HG03457 (cell line): ENCODE measurements at regions not wholly inside any gene's neighbourhood (a gene's known extent, or its start where the extent isn't known, plus 50 kb on each side); places are given as distances from the start of the nearest gene placed in this dataset.

Source experiments
- ATAC-seq: cut with Tn5 transposase; IDR thresholded peaks from one replicate; pipeline ENCODE4 v1.9.1; 2021; ENCODE audit warnings: moderate number of reproducible peaks; ENCODE audit not compliant: unreplicated experiment

DNA sequence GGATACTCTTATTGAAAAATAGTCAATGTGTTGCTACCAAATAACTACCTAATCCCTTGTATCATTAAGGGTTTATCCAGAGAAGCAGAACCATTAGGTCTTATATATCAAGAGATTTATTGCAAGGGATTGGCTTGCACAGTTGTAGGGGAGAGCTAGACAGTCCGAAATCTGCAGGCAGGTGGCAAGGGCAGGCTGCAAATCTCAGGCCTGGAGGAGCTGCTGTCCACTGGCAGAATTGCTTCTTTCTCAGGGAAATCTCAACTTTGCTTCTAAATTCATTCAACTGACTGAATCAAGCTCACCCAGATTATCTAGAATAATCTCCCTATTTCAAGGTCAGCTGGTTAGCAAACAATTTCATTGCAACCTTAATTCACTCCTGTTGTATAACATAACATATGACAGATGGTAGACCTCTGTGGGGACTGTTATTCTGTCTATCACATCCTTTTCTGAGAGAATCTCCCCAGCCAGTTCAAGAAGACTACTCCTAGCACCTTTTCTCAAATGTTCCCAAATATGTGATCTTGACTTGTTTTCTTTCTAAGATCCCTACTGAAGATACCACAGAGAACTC is 194.2 kb downstream of the NHLRC3 start:
- no peak for ATAC-seq

DNA sequence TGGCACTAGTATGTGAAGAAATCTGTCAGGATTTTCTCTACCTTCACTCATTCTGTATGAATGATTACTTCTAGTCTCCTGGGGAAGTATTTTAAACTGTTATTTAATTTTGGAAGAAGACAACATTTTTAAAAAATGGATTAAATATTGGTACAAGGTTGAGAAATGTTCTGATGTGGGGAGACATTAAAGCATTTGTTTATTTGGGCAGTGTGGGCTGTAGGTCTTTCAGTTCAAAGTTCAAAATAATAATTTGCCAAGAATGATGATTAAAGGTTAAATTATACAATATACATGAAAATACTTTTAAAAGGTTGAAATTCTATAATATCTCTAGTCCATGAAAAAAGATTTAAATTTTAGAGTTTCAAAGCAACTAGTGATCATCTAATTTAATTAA is 194.7 kb downstream of the NHLRC3 start:
- no peak for ATAC-seq

DNA sequence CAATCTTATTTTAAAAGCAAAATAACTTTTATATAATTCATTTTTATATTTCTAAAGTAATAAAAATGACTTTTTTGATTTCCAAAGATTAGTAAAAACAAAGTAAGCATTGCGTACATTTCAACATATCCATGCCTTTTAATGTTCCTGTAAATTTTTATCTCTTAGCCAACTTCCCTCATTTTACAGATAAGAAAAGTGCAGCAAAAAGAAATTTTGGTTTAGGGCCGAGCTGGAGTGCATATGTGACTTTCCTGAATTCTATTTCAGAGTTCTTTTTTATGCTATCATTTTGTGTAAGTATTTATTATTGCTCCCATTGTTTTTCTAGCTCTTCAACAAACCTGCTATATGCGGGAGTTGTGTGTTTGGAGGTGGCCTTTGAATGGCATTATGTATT is 195.3 kb downstream of the NHLRC3 start:
- no peak for ATAC-seq

DNA sequence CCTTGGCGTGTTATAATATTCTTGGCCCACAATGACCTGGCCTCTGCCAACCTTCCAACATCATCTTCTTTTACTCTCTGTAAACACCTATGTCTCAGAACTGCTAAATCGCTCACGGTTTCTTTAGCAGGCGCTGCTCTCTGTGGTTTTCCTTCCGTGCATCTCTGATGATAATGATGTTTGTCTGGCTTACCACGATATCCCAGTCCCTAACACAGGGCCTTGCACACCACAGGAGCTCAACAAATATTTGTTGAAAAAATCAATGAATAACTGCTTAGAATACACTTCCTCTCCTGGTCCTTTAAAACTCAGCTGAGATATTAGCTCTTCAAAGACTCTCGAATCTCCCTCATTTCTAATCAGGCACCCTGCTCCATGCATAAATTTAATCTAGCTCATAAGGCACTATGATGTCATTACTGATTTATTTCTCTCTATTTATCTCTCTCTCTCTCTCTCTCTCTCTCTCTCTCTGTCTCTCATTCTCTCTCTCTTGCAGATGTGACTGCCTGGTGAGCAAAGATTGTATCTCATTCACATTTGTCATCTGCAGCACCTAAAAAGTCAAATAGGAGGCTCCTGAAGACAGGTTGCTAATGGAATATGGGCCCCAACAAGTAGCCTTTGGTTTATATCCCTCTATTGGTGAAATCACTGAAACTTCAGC is 206.4 kb downstream of the NHLRC3 start:
- ATAC-seq: no peak

DNA sequence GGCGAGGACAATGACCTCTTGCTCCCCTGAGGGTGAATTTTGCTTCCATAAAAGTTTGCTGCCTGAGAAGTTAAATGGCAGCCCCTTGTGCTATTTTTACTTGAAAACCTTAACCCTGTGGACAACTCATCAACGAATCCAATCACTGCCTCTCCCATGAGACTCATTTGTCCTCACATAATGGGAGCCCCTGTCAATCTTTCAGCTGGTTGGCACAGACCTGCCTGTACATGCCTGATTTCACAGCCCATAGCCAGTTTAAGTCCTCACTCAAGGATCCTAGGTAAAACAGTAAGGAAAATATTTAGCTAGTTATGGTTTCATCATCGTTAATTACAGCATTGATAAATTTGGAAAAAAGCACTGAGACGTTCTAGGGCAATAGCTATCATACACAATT is 207.4 kb downstream of the NHLRC3 start:
- no peak for ATAC-seq

DNA sequence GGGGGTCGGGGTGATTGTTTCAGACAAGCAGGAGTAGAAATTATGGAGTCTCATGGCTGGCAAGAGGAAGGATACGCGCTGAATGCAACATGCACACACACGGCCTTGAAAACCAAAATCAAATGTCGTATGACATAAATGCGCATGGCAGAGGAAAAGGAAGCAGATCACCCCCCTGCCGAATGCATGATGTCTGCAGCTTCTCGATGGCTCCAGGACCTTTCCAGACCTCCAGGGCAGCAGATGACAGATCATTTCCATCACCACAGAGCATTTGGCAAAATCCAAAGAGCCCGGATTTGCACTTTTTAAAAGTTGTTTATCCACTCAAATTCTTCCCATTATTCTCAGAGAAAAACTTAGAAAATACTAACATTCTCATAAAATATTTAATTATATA is 211.7 kb downstream of the NHLRC3 start:
- ATAC-seq: no peak

DNA sequence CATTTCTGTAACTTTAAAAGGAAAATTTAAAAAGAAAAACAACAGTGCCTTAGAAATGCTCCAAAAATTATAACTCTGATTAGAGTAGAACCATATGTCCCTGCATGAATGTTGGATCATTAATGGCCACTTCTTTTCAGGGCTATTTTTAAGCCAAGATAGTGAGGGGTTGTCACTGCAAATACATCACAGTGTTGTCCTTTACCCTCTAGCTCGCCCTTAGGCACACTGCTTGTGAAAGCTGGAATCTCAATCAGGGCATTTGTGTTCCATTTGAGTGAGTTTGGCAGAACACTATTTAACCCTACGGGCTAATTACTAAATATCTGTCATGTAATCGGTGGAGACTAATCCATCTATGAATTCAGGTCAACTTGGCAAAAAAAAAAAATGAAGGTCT is 212.2 kb downstream of the NHLRC3 start:
- no peak for ATAC-seq

DNA sequence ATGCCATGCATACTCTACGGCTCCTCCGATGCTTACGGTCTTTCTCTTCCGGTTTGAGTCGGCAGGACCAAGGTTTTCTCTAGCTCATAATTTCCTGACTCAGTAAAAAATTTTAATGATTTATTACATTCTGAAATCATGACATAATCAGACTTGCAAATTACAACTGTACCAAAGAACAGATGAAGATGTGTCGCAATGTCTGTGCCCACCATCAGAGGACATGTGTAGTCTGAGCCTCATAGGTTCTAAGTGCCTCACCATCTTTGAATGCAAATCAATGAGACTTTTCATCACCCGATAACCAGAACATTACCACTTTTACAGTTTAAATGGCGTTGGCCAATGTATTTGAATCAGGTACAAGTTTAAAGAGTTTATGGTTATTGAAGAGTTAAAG is 213.1 kb downstream of the NHLRC3 start:
- no peak for ATAC-seq

DNA sequence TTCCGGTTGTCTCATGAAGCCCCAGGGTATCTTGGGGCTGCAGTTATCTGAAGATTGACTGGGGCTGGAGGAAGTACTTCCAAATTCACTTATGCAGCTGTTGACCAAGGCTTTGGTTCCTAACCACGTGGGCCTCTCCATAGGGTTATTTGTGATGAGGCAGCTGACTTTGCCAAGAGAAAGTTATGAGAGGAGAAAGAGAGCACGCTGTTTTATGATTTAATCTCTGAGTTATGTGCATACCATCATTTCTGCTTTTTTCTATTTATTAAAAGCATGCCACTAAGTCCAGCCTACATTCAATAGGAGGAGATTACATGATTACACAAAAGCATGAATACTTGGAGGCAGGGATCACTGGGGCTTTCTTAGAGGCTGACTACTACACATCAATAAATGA is 215.5 kb downstream of the NHLRC3 start:
- no peak for ATAC-seq

DNA sequence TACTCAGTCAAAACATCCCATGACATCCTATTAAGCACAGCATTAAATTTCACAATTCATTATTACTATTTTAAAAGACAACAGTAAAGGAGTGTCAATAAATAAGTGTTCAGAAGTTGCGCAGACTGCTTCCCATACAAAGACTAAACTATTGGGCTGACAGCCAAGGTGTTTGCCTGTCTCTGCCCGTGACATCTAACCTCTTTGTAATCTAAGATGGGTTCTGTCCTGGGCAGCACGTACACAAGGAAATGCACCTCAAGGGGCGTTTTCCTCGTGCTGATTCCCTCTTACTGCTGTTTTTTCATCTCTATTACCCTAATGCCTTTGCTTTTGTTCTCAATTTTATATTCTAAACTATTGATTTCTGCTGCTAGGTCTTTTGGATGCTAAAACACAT is 216.3 kb downstream of the NHLRC3 start:
- ATAC-seq: no peak

DNA sequence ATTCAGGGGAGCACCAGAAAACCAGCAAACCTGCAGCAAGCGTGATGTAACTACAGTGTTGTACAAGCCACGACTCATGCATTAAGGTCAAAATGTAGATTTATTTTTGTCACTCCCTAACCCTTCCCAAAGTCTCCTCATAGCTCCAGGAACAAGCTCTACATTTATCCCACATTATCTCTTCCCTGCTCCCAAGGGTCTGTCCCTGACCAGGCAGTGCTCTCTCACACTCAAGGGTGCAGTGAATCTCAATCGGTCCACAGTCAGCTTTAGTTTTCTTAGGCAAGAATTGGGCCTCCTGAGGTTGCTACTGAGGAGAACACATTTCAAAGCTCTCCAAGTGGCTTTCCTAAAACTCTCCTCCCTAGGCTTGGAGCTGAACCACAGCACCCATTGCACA is 219.4 kb downstream of the NHLRC3 start:
- no peak for ATAC-seq

DNA sequence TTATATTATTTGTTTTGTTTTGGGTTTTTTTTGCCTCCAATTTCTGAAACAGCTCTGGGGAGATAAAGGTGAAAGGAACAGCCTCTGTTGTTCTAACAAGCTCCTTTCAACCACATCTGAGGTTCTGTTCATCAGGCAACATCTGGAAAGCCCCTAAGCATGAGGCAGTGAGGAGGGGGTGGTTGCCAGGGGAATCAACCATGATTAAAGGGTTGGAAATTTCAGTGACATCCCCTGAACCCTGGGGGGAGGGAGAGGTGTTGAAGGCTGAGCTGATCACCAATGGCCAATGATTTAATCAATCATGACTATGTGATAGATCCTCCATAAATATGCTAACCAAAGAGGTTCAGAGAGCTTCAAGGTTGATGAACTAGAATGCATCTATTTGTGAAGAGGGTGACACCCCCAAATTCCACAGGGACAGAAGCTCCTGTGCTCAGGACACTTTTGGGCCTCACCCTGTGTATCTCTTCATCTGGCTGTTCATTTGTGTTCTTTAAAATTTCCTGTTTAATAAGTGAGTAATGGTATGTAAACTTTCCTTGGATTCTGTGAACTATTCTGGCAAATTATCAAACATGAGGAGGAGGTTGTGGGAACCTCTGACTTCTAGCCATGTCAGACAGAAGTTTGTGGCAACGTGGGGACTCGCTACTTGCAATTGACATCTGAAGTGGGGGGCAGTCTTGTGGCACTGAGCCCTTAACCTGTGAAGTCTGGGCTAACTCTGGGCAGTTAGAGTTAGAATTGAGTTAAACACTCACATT is 221.3 kb downstream of the NHLRC3 start:
- no peak for ATAC-seq

DNA sequence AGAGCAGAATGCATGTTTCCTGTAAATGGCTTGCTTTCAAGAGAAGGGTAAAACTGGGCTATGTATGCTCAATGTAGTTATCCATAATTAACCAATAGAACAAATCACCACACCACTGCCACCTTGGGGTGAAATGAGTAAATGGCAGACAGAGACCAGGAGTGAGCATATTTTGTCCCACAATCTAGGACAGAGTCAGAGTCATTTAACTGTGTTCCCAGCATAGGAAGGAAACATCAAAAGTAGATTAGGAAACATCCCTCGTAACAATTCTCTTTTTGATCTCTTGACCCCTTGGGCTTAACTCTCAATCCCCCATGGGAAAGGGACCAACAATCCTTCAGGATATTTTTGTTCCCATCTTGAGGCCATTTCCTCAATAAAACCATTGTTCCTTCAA is 224.8 kb downstream of the NHLRC3 start:
- no peak for ATAC-seq

DNA sequence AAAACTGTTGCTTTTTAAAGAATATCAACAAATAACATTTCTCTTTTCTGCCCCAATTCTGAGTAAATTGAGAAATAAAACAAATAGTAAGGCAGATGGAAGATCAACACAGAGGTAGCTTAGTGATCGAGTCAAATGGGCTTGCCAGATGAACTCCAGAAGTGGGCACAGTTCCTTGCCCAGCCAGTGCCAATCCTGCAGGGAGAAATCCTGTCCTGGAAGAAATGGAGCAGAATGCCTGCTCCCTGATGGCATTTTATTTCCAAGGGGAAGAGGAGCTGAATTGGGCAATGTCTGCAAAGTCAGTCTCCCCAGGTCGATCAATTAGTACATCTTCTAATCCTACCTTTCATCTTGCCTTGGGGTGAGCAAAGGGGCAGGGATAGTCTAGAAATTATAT is 225.3 kb downstream of the NHLRC3 start:
- no peak for ATAC-seq

DNA sequence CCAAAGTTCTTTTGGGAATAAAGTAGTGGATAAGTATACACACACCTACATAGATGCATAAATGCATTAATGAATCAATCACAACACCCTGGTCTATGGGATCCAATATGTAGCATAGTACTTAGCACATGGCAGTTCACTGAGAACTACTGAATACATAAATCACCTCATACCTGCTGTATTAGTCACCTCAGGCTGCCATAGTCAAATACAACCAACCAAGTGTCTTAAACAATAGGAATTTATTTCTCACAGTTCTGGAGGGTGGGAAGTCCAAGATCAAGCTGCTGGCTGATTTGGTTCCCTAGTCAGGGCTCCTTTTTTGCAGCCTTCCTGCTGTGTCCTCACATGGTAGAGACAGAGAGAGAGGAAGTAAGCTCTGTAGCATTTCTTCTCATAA is 228.2 kb downstream of the NHLRC3 start:
- ATAC-seq: no peak

DNA sequence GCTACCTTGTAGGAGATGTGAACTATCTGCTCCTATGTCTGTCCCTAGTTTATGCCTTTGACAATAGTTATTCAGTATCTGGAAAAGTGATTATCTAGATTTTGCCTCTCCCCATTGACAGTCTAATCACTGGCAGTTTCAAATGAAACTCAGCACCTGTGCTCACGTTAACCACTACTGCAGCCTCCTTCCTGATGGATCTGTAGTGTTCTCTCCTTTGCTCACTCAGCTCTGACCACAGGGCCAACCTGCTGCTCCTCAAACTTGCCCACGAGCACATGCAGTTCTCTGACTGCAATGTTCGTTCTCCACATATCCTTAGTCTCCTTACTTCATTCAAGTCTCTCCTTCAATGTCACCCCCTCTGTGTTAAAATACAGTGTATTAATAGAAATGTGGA is 230.1 kb downstream of the NHLRC3 start:
- ATAC-seq: no peak

DNA sequence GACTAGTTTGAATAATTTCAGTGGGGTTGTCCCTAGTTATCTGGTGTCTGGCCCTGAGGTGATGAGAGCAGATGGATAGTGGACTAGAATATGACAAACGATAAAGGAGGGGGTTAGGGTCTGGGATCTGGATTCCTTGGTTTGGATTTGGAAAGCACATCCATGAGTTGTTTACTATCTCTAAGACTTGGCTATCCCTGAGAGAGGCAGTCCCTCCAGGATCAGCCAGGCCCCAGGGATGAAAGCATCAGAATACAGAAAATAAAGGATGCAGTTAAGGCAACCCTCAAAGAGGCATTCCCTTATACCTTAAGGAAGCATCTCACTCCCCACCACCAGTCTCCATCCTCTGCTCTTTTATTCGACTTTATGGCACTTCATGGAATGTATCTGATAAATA is 230.7 kb downstream of the NHLRC3 start:
- no peak for ATAC-seq

DNA sequence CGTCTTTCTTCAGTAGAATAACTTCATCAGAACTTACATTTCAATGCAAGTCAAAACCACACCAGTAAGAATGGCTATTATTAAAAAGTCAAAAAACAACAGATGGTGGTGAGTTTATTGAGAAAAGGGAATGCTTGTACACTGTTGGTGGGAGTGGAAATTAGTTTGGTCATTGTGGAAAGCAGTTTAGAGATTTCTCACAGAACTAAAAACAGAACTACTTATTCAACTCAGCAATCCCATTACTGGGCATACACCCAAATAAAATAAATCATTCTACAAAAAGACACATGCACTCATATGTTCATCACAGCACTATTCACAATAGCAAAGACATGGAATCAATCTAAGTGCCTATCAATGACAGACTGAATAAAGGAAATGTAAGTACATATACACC is 231.2 kb downstream of the NHLRC3 start:
- ATAC-seq: no peak

DNA sequence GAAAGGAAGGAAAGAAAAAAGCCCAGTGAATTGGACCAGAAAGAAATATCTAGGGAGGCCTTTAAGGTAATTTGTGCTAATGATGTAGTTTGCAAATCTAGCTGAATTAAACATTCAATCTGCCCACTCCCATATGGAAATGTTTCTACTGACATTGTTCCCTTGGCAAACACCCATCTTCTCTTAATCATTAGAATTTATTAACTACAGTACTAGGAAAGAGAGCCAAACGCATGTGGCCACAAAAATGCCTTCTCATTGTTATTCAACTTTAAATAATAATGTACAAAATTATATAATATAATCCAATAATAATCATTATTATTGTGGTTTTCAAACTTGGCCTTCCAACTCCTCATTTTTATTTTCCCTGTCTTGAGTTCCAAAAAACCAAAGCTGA is 234.7 kb downstream of the NHLRC3 start:
- no peak for ATAC-seq

DNA sequence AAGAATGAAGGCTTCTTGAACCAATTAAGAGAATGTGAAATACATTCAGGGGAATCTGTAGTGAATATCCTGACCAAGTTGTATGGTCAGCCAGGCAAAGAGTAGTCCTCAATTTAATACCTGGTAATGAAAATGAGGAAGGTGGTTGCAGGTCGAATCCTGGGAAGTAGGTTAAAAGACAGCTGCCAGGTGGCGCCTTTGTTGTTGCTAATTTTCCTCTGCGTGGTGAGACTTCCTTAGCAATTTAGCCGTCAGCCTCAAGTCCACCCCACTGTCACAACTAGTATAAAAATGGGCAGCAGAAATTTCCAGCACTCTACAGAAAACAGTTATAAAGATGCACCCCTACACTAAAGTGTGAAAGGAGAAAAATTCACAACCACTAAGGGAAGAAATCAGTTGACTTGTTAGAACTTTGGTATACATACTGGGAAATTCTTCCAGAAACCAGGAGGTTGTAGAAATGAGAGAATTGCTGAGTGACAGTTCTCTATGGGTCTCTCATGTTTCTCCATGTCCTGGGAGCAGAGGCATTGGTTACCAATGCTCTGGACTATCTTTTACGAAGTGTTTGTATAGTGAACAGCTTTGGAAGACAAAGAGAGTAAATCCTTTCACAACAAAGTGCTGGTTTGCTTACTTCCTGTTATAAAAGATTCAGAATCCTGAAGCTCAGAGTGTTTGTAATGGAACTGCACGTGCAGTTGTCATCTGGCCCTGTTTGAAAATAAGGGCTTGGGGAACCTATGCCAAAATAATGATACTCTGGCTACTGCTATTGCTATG is 235.9 kb downstream of the NHLRC3 start:
- no peak for ATAC-seq

DNA sequence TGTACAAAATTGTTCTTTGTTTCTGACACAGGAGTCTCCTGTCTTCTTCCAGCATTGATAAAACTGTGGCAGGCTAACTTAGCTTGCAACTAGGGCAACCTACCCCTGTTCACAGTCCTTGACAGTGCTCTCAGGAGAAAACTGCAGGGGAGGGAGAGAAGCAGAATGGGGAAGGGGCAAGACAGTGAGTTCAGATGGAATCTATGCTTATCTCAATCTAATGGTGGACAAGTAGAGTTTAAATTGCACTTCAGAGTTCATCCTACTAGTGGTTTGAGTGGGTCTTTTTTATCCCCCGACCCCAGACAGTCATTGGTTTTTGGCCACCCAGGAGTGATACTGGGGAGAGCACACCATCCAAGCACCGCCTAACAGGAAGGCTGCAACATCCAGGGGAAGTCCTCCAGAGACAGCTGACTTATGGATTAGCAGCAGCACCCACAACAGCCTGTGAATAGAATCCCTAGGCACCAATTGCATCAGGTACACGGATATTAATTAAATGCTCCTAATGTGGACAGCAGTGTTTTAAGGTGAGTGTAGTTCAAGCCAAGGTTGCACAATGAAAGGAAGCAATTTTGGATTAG is 236.6 kb downstream of the NHLRC3 start:
- no peak for ATAC-seq
